B cell (primary cell): ENCODE measurements at regions not wholly inside any gene's neighbourhood (a gene's known extent, or its start where the extent isn't known, plus 50 kb on each side); places are given as distances from the start of the nearest gene placed in this dataset.

Experiments used
- ATAC-seq: fragments of 200-7000 bp; cut with Tn5 transposase; one replicate; pipeline ENCODE4 v1.10.0; 2021; ENCODE audit warnings: low read depth, mild to moderate bottlenecking, moderate number of reproducible peaks, moderate library complexity
- CTCF ChIA-PET: fragments of 350-600 bp; sonication (Branson Sonifier 250); formaldehyde crosslinking; loops from one replicate; lab custom pipeline; 2021; ENCODE audit warnings: antibody characterized with exemption, inconsistent platforms; lab: Charles Lee
- POLR2A ChIA-PET: fragments of 350-600 bp; sonication (Branson Sonifier 250); formaldehyde crosslinking; loops from one replicate; lab custom pipeline; 2021; ENCODE audit warnings: antibody characterized with exemption; lab: Charles Lee
- DNase-seq: peaks from one replicate; pipeline ENCODE4 v3.0.0; 2013
- H2AFZ ChIP-seq: 2 replicates; pipeline ENCODE4 v1.6.1; 2012; ENCODE audit warnings: mild to moderate bottlenecking, low read depth, low read length; ENCODE audit not compliant: insufficient read depth, poor library complexity, severe bottlenecking
- H3K27ac ChIP-seq, 2 donors: 1 replicate in 1 of 2; 2 replicates in 1 of 2; pipeline ENCODE4 v1.5.1; 2012 to 2013; ENCODE audit warnings: low read length in 2 of 2, mild to moderate bottlenecking in 2 of 2, moderate library complexity in 1 of 2
- H3K27me3 ChIP-seq, 4 experiments: fragments of 200-600 bp in 1 of 4; sonication (generic) in 1 of 4; replicated peaks in 1 of 4; 1 replicate in 2 of 4; 2 replicates in 2 of 4; pipeline versions ENCODE4 v1.6.1 to v1.7.0; 2013 to 2016; ENCODE audit warnings: low read length in 3 of 4, mild to moderate bottlenecking in 2 of 4, mixed read lengths in 1 of 4, moderate library complexity in 1 of 4; ENCODE audit not compliant: insufficient read depth in 4 of 4, control insufficient read depth in 3 of 4; ENCODE audit errors: control extremely low read depth in 1 of 4
- H3K36me3 ChIP-seq, 2 experiments: replicated peaks in 1 of 2; 1 replicate in 1 of 2; 2 replicates in 1 of 2; pipeline versions ENCODE4 v1.6.1 to v1.7.1; 2013; ENCODE audit warnings: low read length in 1 of 2; ENCODE audit not compliant: insufficient read depth in 2 of 2, control insufficient read depth in 1 of 2; ENCODE audit errors: control extremely low read depth in 1 of 2, extremely low read depth in 1 of 2
- H3K4me1 ChIP-seq, 2 donors: fragments of 200-600 bp in 1 of 2; sonication (generic) in 1 of 2; 1 replicate in 1 of 2; 2 replicates in 1 of 2; pipeline versions ENCODE4 v1.5.1 to v1.6.1; 2013 to 2017; ENCODE audit warnings: low read length in 2 of 2; ENCODE audit not compliant: control insufficient read depth in 2 of 2, insufficient read depth in 2 of 2
- H3K4me2 ChIP-seq: replicated peaks from 2 replicates; pipeline ENCODE3; 2012; ENCODE audit warnings: mild to moderate bottlenecking, low read depth, low read length; ENCODE audit not compliant: poor library complexity, severe bottlenecking
- H3K4me3 ChIP-seq, 5 experiments: fragments of 200-600 bp in 1 of 5; sonication (generic) in 1 of 5; 1 replicate in 3 of 5; 2 replicates in 2 of 5; pipeline versions ENCODE4 v1.5.1 to v1.7.0; 2011 to 2016; ENCODE audit warnings: low read length in 4 of 5, mild to moderate bottlenecking in 4 of 5, low read depth in 2 of 5, control low read depth in 1 of 5, moderate library complexity in 1 of 5; ENCODE audit not compliant: insufficient read depth in 1 of 5; ENCODE audit errors: control extremely low read depth in 1 of 5, extremely low read depth in 1 of 5
- H3K79me2 ChIP-seq: fragments of 200-600 bp; sonication (generic); one replicate; pipeline ENCODE4 v1.6.0; 2016; ENCODE audit warnings: low read length; ENCODE audit not compliant: control insufficient read depth, insufficient read depth
- H3K9ac ChIP-seq: fragments of 200-600 bp; sonication (generic); 2 replicates; pipeline ENCODE4 v1.6.1; 2017; ENCODE audit warnings: mild to moderate bottlenecking, low read length, moderate library complexity
- H3K9me3 ChIP-seq, 3 donors: one replicate each; pipeline versions ENCODE4 v1.6.1 to v1.7.1; 2013; ENCODE audit warnings: low read length in 2 of 3; ENCODE audit not compliant: control insufficient read depth in 2 of 3, insufficient read depth in 1 of 3; ENCODE audit errors: control extremely low read depth in 1 of 3
- H4K20me1 ChIP-seq: 2 replicates; pipeline ENCODE4 v1.6.0; 2012; ENCODE audit warnings: mild to moderate bottlenecking, low read length; ENCODE audit not compliant: insufficient read depth, control insufficient read depth, poor library complexity, severe bottlenecking
- H3K27ac Mint-ChIP-seq: one replicate; pipeline ENCODE4 v1.8.0; 2021; ENCODE audit warnings: mixed read lengths
- H3K27me3 Mint-ChIP-seq: one replicate; pipeline ENCODE4 v1.8.0; 2021; ENCODE audit warnings: mixed read lengths
- H3K4me1 Mint-ChIP-seq: one replicate; pipeline ENCODE4 v1.8.0; 2021; ENCODE audit warnings: mixed read lengths
- H3K4me3 Mint-ChIP-seq: one replicate; pipeline ENCODE4 v1.8.0; 2021; ENCODE audit warnings: mixed read lengths
- H3K9me3 Mint-ChIP-seq: one replicate; pipeline ENCODE4 v1.8.0; 2022; ENCODE audit warnings: mixed read lengths; ENCODE audit not compliant: insufficient read depth
- EZH2 ChIP-seq: IDR thresholded peaks from 2 replicates; pipeline ENCODE4 v1.6.1; 2012; ENCODE audit warnings: borderline replicate concordance, low read depth, mild to moderate bottlenecking, moderate library complexity, low read length; ENCODE audit not compliant: insufficient read depth, poor library complexity, severe bottlenecking
- WGBS: methylation state at CpG from one replicate; pipeline ENCODE4 v1.1.5; 2013; ENCODE audit warnings: missing lambda C conversion rate; ENCODE audit not compliant: insufficient coverage; 5-methylcytosine and 5-hydroxymethylcytosine counted together
- intact Hi-C: fragments of 100-400 bp; cut with micrococcal nuclease; formaldehyde crosslinking; loops from one replicate; pipeline ENCODE4 v1.10.0; 2022
- TF ChIP-seq, protein P1 (sequence below): fragments of 200-600 bp; IDR thresholded peaks from one replicate; pipeline ENCODE4 v1.8.0; 2022; ENCODE audit warnings: antibody characterized with exemption, mild to moderate bottlenecking

DNA sequence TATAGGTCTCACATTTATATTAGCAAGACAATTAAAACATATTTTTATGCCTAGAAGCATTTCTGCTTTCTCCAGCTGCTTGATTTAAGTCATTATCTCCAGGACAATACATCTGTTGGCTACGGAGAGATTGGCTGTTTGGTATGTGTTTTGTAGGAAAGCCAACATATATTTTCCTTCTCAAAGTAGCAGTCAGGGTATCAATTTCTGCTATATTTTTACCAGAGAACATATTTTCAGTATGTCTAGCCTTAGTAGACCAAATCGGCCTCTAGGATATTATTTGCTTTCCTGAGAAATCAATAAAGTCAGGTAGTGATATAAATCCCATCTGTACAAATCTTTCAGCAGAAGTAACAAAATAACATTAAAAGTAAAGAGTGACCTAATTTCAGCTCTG, 150.0 kb upstream of the COL3A1 start:
- Histone ChIP-seq H3K4me3 (no peak overlapping the region), H2AFZ (no peak overlapping the region), H3K27me3 (no peaks in the 10 kb centered on the region), H4K20me1 (no peaks in the 10 kb centered on the region), H3K36me3 (no peaks in the 10 kb centered on the region), H3K4me1 (no peaks in the 10 kb centered on the region), H3K79me2 (no peaks in the 10 kb centered on the region), H3K4me2 (no peak overlapping the region), H3K27ac (no peak overlapping the region), H3K9me3 (peaks cover 0 to 3% (median 0%) of the 10 kb centered on the region in 3 donors), H3K9ac (no peak overlapping the region)
- ChIA-PET CTCF (no interaction called here), POLR2A (no interaction called here)
- Mint-ChIP-seq H3K4me1 (no peaks in the 10 kb centered on the region), H3K27me3 (no peaks in the 10 kb centered on the region), H3K27ac (no peak overlapping the region), H3K4me3 (no peak overlapping the region), H3K9me3 (no peaks in the 10 kb centered on the region)
- TF ChIP-seq, protein P1, sequence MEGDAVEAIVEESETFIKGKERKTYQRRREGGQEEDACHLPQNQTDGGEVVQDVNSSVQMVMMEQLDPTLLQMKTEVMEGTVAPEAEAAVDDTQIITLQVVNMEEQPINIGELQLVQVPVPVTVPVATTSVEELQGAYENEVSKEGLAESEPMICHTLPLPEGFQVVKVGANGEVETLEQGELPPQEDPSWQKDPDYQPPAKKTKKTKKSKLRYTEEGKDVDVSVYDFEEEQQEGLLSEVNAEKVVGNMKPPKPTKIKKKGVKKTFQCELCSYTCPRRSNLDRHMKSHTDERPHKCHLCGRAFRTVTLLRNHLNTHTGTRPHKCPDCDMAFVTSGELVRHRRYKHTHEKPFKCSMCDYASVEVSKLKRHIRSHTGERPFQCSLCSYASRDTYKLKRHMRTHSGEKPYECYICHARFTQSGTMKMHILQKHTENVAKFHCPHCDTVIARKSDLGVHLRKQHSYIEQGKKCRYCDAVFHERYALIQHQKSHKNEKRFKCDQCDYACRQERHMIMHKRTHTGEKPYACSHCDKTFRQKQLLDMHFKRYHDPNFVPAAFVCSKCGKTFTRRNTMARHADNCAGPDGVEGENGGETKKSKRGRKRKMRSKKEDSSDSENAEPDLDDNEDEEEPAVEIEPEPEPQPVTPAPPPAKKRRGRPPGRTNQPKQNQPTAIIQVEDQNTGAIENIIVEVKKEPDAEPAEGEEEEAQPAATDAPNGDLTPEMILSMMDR = no peak
- no peak for TF ChIP-seq EZH2
- no CpG with 5 or more reads among the region's 2 CpGs for WGBS
- DNase-seq (no peak), ATAC-seq (no peak)
- intact Hi-C loops = no loop called here

DNA sequence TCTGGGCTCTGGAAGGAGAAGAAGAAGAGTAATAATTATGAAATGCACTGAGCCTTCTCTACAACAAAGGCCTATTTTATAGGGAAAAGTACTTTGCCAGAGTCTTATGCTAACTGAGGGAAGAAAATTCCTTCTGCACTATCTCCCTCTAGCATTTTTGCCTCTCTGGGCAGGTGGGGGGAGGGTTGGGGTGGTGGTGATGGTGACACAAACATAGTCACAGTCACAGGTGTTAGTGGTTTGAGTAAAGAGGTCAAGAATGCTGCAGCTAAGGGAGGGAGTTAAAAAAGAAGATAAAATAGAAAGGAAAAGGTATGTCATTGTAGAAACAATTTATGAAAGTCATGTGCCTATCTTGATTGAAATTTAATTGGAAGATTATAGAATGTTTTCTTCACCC, 140.8 kb upstream of the COL3A1 start:
- H3K36me3 ChIP-seq = no peaks in the 10 kb centered on the region
- no peak for ATAC-seq
- peaks cover 2% of the 10 kb centered on the region for H3K9me3 Mint-ChIP-seq
- H4K20me1 ChIP-seq = no peaks in the 10 kb centered on the region
- H2AFZ ChIP-seq = no peak overlapping the region
- no peak for DNase-seq
- no peak overlapping the region for H3K9ac ChIP-seq
- H3K27ac Mint-ChIP-seq = no peak overlapping the region
- H3K27ac ChIP-seq = no peak overlapping the region
- no peak overlapping the region for H3K4me3 ChIP-seq
- H3K79me2 ChIP-seq = no peaks in the 10 kb centered on the region
- no peaks in the 10 kb centered on the region for H3K27me3 Mint-ChIP-seq
- H3K9me3 ChIP-seq = peaks cover 0 to 19% (median 4%) of the 10 kb centered on the region in 3 donors
- POLR2A ChIA-PET = no interaction called here
- TF ChIP-seq, protein P1 = no peak
- TF ChIP-seq EZH2 = no peak
- no peak overlapping the region for H3K4me3 Mint-ChIP-seq
- H3K27me3 ChIP-seq = no peaks in the 10 kb centered on the region
- no peaks in the 10 kb centered on the region for H3K4me1 Mint-ChIP-seq
- H3K4me1 ChIP-seq = no peaks in the 10 kb centered on the region
- intact Hi-C loops = no loop called here
- no peak overlapping the region for H3K4me2 ChIP-seq
- CTCF ChIA-PET = no interaction called here
